ENCODE measurements at regions not wholly inside any gene's neighbourhood (a gene's known extent, or its start where the extent isn't known, plus 50 kb on each side); places are given as distances from the start of the nearest gene placed in this dataset.

GRCh38 chr1:8147956-8148355, 121.8 kb upstream of the ERRFI1 start:
- intact Hi-C loops (cut with DNase I; ENCODE audit: low total_unique reads): no loop called here
- no peaks in the 10 kb centered on the region for H3K9me3 ChIP-seq
- 50 to 76% (median 70%) methylated on average over 1 of the region's 1 CpG for WGBS, 5 donors
- H3K4me1 ChIP-seq: peaks cover 0 to 25% (median 5%) of the 10 kb centered on the region in 6 donors
- DNase-seq: no peak
- TF ChIP-seq POLR2AphosphoS5 (IDR thresholded peaks at IDR 0.05) (no peak), CTCF (IDR thresholded peaks at IDR 0.05 in 8 of 11, conservative IDR thresholded peaks at IDR 0.05 in 3 of 11) (no peak), POLR2A (IDR thresholded peaks at IDR 0.05) (no peak)
- H3K27me3 ChIP-seq (replicated peaks in 1 of 7): no peaks in the 10 kb centered on the region
- H3K27ac ChIP-seq: peak overlapping the region in 5 of 8 donors; percentile 21 to 53 (median 39)
- no peaks in the 10 kb centered on the region for H3K36me3 ChIP-seq
- no peak overlapping the region for H3K4me3 ChIP-seq

GRCh38 chr1:8146257-8146855, 120.2 kb upstream of the ERRFI1 start:
- Histone ChIP-seq H3K36me3 (no peaks in the 10 kb centered on the region), H3K27ac (no peak overlapping the region), H3K4me3 (no peak overlapping the region), H3K27me3 (replicated peaks in 1 of 7) (no peaks in the 10 kb centered on the region), H3K4me1 (peaks cover 0 to 15% (median 5%) of the 10 kb centered on the region in 6 donors), H3K9me3 (no peaks in the 10 kb centered on the region)
- 90 to 95% (median 92%) methylated on average over 11 of the region's 11 CpGs for WGBS, 5 donors
- no peak for TF ChIP-seq CTCF (IDR thresholded peaks at IDR 0.05 in 8 of 11, conservative IDR thresholded peaks at IDR 0.05 in 3 of 11)
- TF ChIP-seq POLR2A (IDR thresholded peaks at IDR 0.05): no peak
- no peak for TF ChIP-seq POLR2AphosphoS5 (IDR thresholded peaks at IDR 0.05)
- intact Hi-C loops (cut with DNase I; ENCODE audit: low total_unique reads): no loop called here
- no peak for DNase-seq

- H3K4me3 ChIP-seq: no peak overlapping the region
- H3K36me3 ChIP-seq: no peaks in the 10 kb centered on the region
- no peaks in the 10 kb centered on the region for H3K27me3 ChIP-seq (replicated peaks in 1 of 7)
- intact Hi-C loops (cut with DNase I; ENCODE audit: low total_unique reads): no loop called here
- H3K9me3 ChIP-seq: no peaks in the 10 kb centered on the region
- peaks cover 0 to 15% (median 5%) of the 10 kb centered on the region in 6 donors for H3K4me1 ChIP-seq
- H3K27ac ChIP-seq: no peak overlapping the region
- no peak for TF ChIP-seq POLR2AphosphoS5 (IDR thresholded peaks at IDR 0.05)
- no peak for TF ChIP-seq POLR2A (IDR thresholded peaks at IDR 0.05)
- no peak for TF ChIP-seq CTCF (IDR thresholded peaks at IDR 0.05 in 8 of 11, conservative IDR thresholded peaks at IDR 0.05 in 3 of 11)
- 63 to 74% (median 66%) methylated on average over 8 of the region's 8 CpGs for WGBS, 5 donors
- no peak for DNase-seq
Observed at GRCh38 chr1:8145545-8146202, 119.6 kb upstream of the ERRFI1 start.

GRCh38 chr1:8144323-8144722, 118.2 kb upstream of the ERRFI1 start:
- TF ChIP-seq CTCF (IDR thresholded peaks at IDR 0.05 in 8 of 11, conservative IDR thresholded peaks at IDR 0.05 in 3 of 11) (no peak), POLR2A (IDR thresholded peaks at IDR 0.05) (no peak), POLR2AphosphoS5 (IDR thresholded peaks at IDR 0.05) (no peak)
- Histone ChIP-seq H3K27ac (no peak overlapping the region), H3K4me3 (no peak overlapping the region), H3K36me3 (no peaks in the 10 kb centered on the region), H3K9me3 (no peaks in the 10 kb centered on the region), H3K4me1 (peaks cover 0 to 15% (median 5%) of the 10 kb centered on the region in 6 donors), H3K27me3 (replicated peaks in 1 of 7) (no peaks in the 10 kb centered on the region)
- WGBS, 5 donors: 86 to 90% (median 89%) methylated on average over 13 of the region's 13 CpGs
- DNase-seq: no peak
- intact Hi-C loops (cut with DNase I; ENCODE audit: low total_unique reads): no loop called here

All from spleen (tissue), 11 donors.